ENCODE measurements at regions not wholly inside any gene's neighbourhood (a gene's known extent, or its start where the extent isn't known, plus 50 kb on each side); places are given as distances from the start of the nearest gene placed in this dataset.

DNA sequence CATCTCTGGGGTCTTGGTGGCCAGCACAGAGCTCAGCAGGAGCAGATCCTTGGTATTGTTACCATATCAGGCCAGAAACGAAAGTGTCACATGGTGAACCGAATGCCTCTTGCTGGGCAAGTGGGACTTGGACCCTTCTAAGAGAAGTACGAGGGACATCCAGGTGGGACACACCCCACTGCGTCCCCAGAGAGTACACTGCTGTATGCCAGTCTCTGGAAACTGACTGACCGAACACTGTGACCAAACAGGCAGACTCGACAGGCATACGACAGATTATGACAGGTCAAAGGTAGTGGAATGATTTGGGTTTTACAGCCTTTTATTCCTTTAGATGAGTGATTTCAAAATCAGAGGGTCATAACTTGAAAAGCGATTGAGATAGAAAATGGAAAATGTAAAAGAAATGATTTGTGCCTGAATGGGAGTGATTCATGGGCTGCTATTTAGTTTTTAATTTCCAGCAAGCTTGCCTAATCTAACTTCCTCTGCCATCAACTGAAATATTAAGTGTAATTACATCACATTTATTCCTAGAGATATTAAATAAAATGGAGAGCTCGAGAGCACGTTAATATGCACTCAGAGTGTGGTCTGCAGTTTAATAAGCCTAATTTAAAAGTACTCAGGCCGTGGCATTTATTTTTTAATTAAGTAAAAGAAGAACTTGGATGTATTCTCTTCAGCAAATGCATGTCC is 63.4 kb upstream of the CTXND1 start:
- no peak overlapping the region for H3K4me3 Mint-ChIP-seq
- no peaks in the 10 kb centered on the region for H3K4me1 Mint-ChIP-seq
- DNase-seq (ENCODE audit: low spot score): no peak
- no peaks in the 10 kb centered on the region; the same call in 1 of the 2 replicates for H3K27me3 Mint-ChIP-seq (ENCODE audit: low read depth)
- H3K27ac Mint-ChIP-seq: no peak overlapping the region
- ATAC-seq: no peak
- TF ChIP-seq ETV6 (CRISPR knock-in tag; IDR thresholded peaks at IDR 0.05): no peak
- TF ChIP-seq, protein P1, sequence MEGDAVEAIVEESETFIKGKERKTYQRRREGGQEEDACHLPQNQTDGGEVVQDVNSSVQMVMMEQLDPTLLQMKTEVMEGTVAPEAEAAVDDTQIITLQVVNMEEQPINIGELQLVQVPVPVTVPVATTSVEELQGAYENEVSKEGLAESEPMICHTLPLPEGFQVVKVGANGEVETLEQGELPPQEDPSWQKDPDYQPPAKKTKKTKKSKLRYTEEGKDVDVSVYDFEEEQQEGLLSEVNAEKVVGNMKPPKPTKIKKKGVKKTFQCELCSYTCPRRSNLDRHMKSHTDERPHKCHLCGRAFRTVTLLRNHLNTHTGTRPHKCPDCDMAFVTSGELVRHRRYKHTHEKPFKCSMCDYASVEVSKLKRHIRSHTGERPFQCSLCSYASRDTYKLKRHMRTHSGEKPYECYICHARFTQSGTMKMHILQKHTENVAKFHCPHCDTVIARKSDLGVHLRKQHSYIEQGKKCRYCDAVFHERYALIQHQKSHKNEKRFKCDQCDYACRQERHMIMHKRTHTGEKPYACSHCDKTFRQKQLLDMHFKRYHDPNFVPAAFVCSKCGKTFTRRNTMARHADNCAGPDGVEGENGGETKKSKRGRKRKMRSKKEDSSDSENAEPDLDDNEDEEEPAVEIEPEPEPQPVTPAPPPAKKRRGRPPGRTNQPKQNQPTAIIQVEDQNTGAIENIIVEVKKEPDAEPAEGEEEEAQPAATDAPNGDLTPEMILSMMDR (IDR thresholded peaks at IDR 0.05): no peak
- H3K9me3 Mint-ChIP-seq: no peaks in the 10 kb centered on the region
- ChIA-PET POLR2A (no interaction called here), CTCF (interaction anchor here (0.6 to 1.2 kb wide), 2 partner anchors 71 to 150 kb away, joined by 3 read pairs; no protein-coding TSS in a partner anchor)
- H3K36me3 Mint-ChIP-seq: no peaks in the 10 kb centered on the region

DNA sequence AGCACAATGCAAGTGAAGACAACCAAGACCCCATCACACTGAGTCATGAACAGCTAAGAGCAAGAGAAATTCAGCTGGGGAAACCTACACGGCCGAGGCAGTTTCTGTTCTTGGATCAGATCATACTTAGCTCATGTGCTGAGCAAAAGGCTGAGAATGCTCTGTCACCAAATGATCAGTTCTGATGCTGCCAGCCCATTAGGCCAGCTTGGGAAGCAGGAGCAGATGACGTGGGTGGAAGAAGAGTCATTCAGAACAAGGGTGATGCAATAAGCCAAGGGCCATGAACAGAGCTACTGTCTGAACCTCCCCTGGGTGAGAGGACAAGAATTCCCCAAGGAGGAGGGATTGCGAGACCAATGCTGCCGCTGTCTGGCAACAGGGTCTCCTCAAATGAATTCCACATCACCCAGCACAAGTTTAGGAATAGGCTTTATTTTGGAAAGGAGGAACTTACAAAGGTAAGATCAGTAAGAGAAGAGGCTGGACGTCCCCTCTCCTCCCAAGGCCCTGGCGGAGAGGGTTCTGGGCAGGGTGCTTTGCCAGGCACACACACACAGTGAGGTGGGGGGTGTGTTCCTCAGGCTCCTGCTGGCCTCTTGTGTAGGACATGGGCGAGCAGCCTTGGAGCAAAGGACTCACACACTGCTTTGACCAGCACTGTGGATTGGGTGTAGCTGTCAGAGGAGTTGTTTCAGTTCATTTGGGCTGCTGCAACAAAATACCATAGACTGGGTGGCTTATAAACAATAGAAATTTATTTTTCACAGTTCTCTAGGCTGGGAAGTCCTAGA is 65.6 kb upstream of the CTXND1 start:
- DNase-seq (ENCODE audit: low spot score): no peak
- ChIA-PET CTCF (interaction anchor here (1.1 to 3.4 kb wide), 4 partner anchors 9 to 50 kb away, joined by 3 to 23 read pairs (median 3); no protein-coding TSS in a partner anchor), POLR2A (no interaction called here)
- Mint-ChIP-seq H3K27me3 (ENCODE audit: low read depth) (no peaks in the 10 kb centered on the region; the same call in 1 of the 2 replicates), H3K36me3 (peaks cover 5% of the 10 kb centered on the region; the same call in 1 of the 2 replicates), H3K4me1 (no peaks in the 10 kb centered on the region), H3K4me3 (no peak overlapping the region), H3K27ac (no peak overlapping the region), H3K9me3 (peaks cover 10% of the 10 kb centered on the region)
- ATAC-seq: no peak
- TF ChIP-seq GABPB1 (CRISPR knock-in tag; IDR thresholded peaks at IDR 0.05) (peak; percentile 85), GTF2I (CRISPR knock-in tag; conservative IDR thresholded peaks at IDR 0.05) (no peak)

DNA sequence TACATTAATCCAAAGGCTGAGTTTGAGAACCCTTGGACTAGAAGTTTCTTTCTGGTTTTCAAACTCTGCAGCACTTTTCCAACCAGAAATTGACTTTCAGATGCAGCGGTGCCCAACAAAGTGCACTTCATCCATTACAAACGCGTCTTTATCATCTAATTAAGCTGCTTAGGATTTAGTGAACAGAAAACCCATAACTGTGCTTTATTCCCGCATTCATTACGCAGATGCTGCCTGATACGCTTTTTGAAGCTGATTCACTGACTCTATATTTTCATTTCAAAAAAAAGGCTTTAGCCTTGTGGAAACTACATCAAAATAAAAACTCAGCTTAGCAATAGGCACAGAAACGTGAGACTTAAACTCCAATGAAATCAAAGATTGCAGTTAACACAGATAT is 69.8 kb upstream of the CTXND1 start:
- TF ChIP-seq TEAD4 (CRISPR knock-in tag; IDR thresholded peaks at IDR 0.05): no peak
- TF ChIP-seq, protein P2, sequence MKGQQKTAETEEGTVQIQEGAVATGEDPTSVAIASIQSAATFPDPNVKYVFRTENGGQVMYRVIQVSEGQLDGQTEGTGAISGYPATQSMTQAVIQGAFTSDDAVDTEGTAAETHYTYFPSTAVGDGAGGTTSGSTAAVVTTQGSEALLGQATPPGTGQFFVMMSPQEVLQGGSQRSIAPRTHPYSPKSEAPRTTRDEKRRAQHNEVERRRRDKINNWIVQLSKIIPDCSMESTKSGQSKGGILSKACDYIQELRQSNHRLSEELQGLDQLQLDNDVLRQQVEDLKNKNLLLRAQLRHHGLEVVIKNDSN (CRISPR knock-in tag; IDR thresholded peaks at IDR 0.05): no peak
- no peak for TF ChIP-seq ZNF219 (CRISPR knock-in tag; IDR thresholded peaks at IDR 0.05; ENCODE audit: borderline replicate concordance)
- TF ChIP-seq EMX1 (CRISPR knock-in tag; IDR thresholded peaks at IDR 0.05): no peak
- TF ChIP-seq, protein P3, sequence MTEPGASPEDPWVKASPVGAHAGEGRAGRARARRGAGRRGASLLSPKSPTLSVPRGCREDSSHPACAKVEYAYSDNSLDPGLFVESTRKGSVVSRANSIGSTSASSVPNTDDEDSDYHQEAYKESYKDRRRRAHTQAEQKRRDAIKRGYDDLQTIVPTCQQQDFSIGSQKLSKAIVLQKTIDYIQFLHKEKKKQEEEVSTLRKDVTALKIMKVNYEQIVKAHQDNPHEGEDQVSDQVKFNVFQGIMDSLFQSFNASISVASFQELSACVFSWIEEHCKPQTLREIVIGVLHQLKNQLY (CRISPR knock-in tag; IDR thresholded peaks at IDR 0.05): no peak
- TF ChIP-seq, protein P4, sequence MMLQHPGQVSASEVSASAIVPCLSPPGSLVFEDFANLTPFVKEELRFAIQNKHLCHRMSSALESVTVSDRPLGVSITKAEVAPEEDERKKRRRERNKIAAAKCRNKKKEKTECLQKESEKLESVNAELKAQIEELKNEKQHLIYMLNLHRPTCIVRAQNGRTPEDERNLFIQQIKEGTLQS (CRISPR knock-in tag; conservative IDR thresholded peaks at IDR 0.05): no peak
- TF ChIP-seq, protein P5, sequence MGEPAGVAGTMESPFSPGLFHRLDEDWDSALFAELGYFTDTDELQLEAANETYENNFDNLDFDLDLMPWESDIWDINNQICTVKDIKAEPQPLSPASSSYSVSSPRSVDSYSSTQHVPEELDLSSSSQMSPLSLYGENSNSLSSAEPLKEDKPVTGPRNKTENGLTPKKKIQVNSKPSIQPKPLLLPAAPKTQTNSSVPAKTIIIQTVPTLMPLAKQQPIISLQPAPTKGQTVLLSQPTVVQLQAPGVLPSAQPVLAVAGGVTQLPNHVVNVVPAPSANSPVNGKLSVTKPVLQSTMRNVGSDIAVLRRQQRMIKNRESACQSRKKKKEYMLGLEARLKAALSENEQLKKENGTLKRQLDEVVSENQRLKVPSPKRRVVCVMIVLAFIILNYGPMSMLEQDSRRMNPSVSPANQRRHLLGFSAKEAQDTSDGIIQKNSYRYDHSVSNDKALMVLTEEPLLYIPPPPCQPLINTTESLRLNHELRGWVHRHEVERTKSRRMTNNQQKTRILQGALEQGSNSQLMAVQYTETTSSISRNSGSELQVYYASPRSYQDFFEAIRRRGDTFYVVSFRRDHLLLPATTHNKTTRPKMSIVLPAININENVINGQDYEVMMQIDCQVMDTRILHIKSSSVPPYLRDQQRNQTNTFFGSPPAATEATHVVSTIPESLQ (CRISPR knock-in tag; IDR thresholded peaks at IDR 0.05): no peak
- no peak for TF ChIP-seq ZNF232 (CRISPR knock-in tag; IDR thresholded peaks at IDR 0.05)
- TF ChIP-seq NFE2L1 (CRISPR knock-in tag; IDR thresholded peaks at IDR 0.05): no peak
- no peak for TF ChIP-seq ZNF263 (CRISPR knock-in tag; IDR thresholded peaks at IDR 0.05; ENCODE audit: low read depth)
- TF ChIP-seq TEAD1 (CRISPR knock-in tag; IDR thresholded peaks at IDR 0.05): no peak
- no peak for TF ChIP-seq FOXP1 (CRISPR knock-in tag; IDR thresholded peaks at IDR 0.05; ENCODE audit: borderline replicate concordance)
- no peak for TF ChIP-seq OVOL2 (CRISPR knock-in tag; IDR thresholded peaks at IDR 0.05; ENCODE audit: borderline replicate concordance)
- TF ChIP-seq NFATC4 (CRISPR knock-in tag; IDR thresholded peaks at IDR 0.05): no peak
- H3K4me1 Mint-ChIP-seq: no peaks in the 10 kb centered on the region
- no peaks in the 10 kb centered on the region; the same call in 1 of the 2 replicates for H3K27me3 Mint-ChIP-seq (ENCODE audit: low read depth)
- H3K36me3 Mint-ChIP-seq: peaks cover 21% of the 10 kb centered on the region
- ATAC-seq: no peak
- DNase-seq (ENCODE audit: low spot score): no peak
- CTCF ChIA-PET: interaction anchor here (0.5 kb wide), 1 partner anchor 132 kb away, joined by 4 read pairs; no protein-coding TSS in a partner anchor
- POLR2A ChIA-PET: no interaction called here
- peaks cover 26% of the 10 kb centered on the region for H3K9me3 Mint-ChIP-seq
- H3K4me3 Mint-ChIP-seq: no peak overlapping the region
- no peak overlapping the region for H3K27ac Mint-ChIP-seq

Measured in WTC11 (cell line).